Germinal center (tissue), 1 donor: ENCODE measurements at regions not wholly inside any gene's neighbourhood (a gene's known extent, or its start where the extent isn't known, plus 50 kb on each side); places are given as distances from the start of the nearest gene placed in this dataset.
"Not testable (repeated sequence)": the region's sequence is repeated elsewhere in the genome, so short reads cannot be mapped to it uniquely, and the experiment has no call there.

ENCODE experiments used
- DNase-seq: peaks from one replicate; pipeline ENCODE4 v3.0.0; 2012; ENCODE audit warnings: mixed read lengths, low spot score

- no peak for DNase-seq
Observed at GRCh38 chr4:130074096-130074495, 978.1 kb downstream of the C4orf33 start.

DNA sequence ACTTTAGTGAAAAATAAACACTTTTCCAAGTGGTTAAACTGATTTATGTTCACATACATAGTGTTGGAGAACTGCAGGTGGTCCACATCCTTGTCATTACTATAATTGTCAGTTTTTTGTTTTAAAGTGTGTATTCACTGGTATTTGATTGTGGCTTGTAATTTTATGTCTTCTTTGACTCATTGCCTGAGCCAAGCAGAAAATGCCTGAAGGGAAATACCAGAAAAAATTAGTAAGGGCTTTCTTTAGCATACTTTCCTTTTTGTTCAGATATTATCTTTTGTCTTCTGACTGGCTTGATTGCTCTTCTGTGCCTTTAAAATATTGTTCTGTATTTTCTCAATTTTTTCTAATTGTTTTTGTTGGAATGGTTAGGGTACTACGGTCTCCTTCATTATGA lies 981.3 kb downstream of the C4orf33 start:
- DNase-seq, result no peak

DNA sequence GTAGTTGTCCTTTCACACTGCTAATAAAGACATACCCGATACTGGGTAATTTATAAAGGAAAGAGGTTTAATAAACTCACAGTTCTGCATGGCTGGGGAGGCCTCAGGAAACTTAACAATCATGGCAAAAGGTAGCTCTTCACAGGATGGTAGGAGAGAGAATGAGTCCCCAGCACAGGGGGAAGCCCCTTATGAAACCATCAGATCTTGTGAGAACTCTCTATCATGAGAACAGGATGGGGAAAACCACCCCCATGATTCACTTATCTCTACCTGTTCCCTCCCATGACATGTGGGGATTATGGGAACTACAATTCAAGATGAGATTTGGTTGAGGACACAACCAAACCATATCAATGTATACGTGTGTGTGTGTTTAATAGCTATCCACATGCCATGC lies 983.1 kb downstream of the C4orf33 start:
- DNase-seq, result not testable (repeated sequence)

DNA sequence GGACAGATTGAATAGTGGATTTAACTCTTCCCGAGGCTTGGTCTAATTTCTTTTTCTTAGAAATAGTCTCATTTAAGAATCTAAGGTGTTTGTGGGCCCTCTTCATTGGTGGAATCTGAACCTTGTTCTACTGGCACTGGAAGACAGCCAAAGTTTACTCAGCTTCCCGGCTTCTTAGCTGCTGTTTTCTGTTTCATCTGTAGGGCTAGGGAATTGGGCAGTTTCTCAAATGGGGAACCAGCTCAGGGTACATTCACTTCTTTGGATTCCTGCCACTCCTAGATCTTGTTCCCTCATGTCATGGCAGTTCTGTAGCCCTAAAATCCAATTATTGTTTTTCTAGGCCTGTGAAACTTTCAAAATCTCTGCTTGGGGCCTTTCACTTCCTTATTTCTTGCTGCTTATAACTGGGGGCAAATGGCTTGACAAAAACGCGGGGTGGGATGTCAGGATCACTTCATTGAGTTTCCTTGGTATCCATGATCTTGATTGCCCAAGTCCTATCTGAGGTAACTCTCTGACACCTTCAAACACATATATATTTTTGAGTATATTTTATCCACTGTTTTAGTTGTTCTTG lies 985.0 kb downstream of the C4orf33 start:
- no peak for DNase-seq

DNA sequence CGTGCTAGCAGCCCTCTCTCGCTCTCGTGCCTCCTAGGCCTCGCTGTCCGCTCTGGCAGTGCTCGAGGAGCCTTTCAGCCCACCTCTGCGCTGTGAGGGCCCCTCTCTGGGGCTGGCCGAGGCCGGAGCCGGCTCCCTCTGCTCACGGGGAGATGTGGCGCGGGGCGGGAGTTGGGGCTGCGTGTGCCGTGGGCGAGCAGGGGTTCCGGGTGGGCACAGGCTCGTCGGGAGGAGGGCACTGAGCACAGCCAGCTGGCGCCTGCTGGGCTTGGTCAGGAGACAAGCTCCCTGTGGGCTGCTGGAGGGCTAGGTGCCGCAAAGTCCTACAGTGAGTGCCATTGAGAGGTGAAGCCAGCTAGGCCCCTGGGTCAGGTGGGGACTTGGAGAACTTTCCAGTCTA lies 994.5 kb downstream of the C4orf33 start:
- DNase-seq, result no peak

GRCh38 chr4:130092187-130093015 lies 996.4 kb downstream of the C4orf33 start:
- no peak for DNase-seq

GRCh38 chr4:130099105-130099504 lies 1003.2 kb downstream of the C4orf33 start:
- DNase-seq, result no peak

- DNase-seq, result no peak
Observed at GRCh38 chr4:130110189-130110588, 1014.2 kb downstream of the C4orf33 start.

DNA sequence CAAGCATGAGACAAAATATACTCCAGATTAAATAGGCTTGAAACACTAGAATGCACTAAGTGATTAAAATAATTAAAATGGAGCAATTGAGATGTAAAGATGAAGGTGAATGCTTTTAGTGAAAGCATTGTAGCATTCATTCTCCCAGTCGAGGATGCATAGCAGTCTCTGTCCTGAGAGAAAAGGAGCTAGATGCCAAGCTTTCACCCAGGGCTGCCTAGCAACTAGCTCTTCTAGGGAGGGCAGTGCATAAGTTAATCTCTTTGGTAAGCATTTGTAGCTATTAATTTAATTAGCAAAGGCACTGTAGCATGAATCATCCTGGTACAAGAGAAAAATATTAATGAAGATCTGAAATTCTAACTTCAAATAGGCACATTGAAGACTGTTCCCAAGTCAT lies 1014.8 kb downstream of the C4orf33 start:
- no peak for DNase-seq

DNA sequence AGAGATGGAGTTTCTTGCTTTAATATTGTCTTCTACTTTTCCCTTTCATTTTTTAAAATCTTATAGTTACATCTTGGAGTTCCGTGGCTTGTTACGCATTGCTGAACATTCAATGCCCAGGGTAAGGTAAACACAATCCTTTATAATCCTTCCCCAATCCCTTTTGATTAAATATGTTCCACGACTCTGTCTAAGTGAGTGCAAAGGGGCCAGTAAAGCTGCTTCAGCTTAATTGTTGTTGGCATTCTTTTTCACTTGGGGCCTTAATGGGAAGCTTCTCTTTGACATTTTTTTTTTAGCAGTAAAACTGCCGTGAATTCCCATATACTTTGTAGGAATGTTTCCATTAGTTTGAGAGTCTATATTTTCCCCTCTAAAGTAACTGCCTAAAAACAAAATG lies 1028.1 kb downstream of the C4orf33 start:
- no peak for DNase-seq

DNA sequence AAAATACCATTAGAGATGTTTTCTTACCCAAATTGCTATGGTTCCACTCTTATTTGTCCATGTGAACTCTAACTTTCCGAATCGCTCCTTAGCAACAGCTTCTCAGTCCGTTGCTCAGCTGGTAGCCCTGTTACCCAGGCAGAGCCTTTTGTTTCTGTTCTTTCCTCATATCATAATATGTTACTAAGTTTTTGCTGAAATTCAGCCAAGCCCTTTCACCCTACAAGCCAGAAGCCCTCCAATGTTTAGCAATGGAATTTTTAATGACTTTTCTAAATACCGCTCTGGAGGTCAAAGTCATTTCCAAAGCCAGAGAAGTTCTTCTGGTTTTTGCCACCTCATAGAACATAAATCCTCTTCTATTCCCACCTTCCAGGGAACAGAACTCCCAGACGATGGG lies 1029.5 kb downstream of the C4orf33 start:
- no peak for DNase-seq

DNA sequence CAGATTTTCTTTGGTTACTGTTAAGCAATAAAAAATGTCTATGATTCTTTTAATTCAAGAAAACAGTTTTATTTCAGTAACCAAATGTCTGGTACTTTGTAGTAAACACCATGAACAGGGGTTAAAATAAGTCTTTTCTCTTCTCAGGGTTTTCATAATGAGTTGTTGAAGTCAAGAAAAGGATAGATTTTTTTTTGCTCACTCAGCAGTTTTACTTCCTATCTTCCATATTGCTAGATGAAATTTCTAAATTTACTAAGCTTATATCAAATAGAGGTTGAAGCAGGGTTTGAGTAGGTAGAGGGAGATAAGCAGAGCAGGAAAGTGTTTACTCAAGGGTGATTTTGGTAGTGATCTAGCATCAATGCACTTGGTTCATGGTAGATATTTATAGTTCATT lies 1031.3 kb downstream of the C4orf33 start:
- DNase-seq, result no peak

DNA sequence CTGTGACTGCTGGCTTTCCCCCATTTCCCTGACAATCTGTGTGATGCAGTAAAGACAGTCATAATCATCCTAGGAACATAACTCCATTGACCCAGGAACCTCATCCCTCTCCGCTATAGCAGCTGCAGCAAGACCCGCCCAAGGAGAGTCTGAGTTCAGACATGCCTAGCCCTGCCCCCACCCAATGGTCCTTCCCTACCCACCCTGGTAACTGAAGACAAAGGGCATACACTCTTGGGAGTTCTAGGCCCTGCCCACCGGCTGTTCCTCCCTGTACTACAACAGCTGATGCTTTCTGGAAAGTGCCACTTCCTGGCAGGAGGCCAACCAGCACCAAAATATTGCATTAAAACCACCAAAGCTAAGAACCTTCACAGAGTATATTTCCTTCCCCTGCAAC lies 1035.6 kb downstream of the C4orf33 start:
- no peak for DNase-seq

DNA sequence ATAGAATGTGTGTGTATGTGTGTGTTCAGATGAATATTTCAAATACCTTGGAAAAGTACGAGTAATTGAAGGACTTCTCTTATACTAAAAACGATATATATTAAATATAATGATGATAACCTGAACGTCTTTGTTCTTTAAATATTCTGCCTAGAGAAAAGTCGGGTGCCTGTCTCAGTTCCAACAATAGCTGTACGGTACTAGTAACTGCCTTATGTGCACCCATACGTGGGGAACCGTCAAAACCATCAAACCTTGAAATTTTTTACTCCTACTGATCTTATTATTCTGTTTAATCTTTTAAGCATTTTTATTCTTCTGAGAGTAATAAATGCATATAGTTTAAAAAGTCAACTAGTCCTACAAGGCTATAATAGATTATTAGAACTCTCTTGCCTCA lies 1045.7 kb downstream of the C4orf33 start:
- no peak for DNase-seq

GRCh38 chr4:130143656-130144055 lies 1047.7 kb downstream of the C4orf33 start:
- DNase-seq, result no peak

DNA sequence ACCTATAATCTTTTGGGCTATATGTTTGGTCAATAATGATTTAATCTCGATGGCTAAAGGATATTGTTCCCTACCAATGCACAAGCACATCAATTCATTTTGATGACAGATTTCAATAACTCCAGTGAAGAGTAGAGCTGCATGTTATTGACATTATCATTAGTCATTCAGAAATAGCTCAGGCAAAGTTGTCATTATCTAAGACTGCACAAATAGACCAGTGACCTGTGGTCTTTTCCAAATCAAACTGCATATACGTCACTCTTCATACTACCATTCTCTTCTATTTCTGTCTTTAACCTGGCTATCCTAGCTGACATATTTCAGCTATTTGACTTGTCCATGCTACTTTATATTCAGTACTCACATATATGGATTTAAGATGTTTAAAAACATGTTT lies 1050.8 kb downstream of the C4orf33 start:
- no peak for DNase-seq

- no peak for DNase-seq
Observed at GRCh38 chr4:130147641-130148040, 1051.7 kb downstream of the C4orf33 start.

GRCh38 chr4:130154901-130155300 lies 1058.9 kb downstream of the C4orf33 start:
- DNase-seq, result no peak

GRCh38 chr4:130163701-130164100 lies 1067.7 kb downstream of the C4orf33 start:
- no peak for DNase-seq

DNA sequence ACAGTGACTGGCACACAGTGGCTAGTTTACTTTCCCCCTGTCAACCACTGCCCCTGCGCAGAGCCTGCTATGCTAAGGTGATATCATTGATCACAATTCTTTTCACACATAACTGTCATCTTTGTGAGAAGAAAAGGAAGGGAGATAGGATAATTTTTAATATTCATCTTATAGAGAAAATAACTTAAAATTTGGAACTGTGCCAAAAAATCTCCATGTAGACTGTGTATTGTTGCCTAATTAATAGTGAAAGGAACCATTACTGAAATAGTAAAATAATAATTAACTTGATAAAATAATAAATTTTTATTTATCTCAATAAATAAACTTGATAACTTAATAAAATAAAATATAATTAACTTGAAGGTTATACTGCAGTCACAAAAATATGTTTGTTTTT lies 1069.4 kb downstream of the C4orf33 start:
- DNase-seq, result no peak

DNA sequence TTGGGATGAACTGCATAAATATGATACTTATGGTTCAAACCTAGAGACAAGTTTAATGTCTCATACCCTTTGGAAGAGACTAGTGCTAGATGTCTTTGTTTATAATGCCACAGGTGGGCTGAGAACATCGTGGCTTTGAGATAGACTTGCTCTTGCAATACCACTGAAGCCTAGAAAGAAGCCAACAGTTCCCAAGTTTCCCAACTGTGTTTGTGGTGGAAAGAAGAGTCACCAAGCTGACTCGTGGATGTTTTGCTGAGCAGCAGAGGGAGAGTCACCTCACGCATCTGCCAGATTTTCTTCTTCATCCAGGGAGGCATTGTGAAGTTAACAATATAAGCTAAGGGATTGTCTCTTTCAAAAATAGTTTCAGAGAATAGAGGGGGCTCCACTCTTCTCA lies 1076.2 kb downstream of the C4orf33 start:
- no peak for DNase-seq

- DNase-seq, result no peak
Observed at GRCh38 chr4:130178106-130178505, 1082.2 kb downstream of the C4orf33 start.

DNA sequence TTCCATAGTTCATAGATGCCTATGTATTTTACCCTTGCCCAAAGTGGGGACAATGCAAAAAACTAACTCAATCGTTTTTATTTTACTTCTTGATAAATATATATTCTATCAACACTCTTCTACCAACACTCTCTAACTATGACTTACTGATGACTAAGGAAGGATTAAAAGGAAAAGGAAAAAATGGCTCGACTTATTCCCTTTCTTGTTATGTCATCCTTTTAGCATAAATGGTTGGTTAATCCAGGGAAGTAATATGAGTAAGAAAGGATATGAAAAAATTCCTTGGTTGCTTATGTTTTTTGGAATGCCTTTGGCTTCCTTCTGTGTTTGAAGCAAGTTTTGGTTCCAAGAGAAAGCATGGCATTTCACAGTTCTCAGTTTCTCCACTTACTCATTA lies 1087.1 kb downstream of the C4orf33 start:
- DNase-seq, result no peak

DNA sequence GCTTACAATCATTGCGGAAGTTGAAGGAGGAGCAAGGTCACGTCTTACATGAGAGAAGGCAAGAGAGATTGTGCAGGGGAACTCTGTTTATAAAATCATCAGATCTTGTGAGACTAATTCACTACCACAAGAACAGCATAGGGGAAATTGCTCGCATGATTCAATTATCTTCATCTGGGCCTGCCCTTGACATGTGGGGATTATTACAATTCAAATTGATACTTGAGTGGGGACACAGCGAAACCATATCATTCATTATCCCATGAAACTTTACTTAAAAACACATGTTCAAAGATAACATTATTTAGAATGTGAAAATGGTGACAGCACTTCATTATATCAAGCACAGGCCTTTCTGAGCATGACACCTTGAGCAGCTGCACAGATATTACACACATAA lies 1087.8 kb downstream of the C4orf33 start:
- DNase-seq, result no peak
